ENCODE measurements at regions not wholly inside any gene's neighbourhood (a gene's known extent, or its start where the extent isn't known, plus 50 kb on each side); places are given as distances from the start of the nearest gene placed in this dataset.

- H3K4me3 ChIP-seq (ENCODE audit: low read depth, low read length), result no peak overlapping the region
- DNase-seq (ENCODE audit: low read depth), result no peak
- no peak for TF ChIP-seq CTCF (IDR thresholded peaks at IDR 0.05; ENCODE audit: insufficient read depth, low read length)
These were observed 1145.1 kb downstream of the FLRT2 start for GRCh38 chr14:86675059-86675458.

GRCh38 chr14:86673523-86673969 is 1143.6 kb downstream of the FLRT2 start:
- no peak overlapping the region for H3K4me3 ChIP-seq (ENCODE audit: low read depth, low read length)
- no peak for DNase-seq (ENCODE audit: low read depth)
- TF ChIP-seq CTCF (IDR thresholded peaks at IDR 0.05; ENCODE audit: insufficient read depth, low read length), result no peak

DNA sequence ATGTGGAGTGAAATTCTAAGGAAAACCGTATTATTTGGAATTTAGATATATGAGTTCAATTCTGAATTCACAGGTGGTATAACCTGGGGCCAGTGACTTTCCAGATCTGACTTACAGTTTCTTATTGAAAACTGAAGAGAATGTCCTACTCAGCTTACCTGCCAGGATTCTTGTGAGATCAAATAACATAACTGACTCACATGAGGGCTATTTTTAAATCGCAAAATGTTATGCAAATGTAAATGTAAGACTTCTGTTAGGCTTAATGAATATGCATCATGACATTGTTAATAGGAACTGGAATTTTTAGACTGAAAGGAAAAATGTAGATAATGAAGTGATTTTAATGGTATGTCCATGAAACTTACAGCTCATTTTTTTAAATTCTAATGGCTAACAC is 1142.1 kb downstream of the FLRT2 start:
- TF ChIP-seq CTCF (IDR thresholded peaks at IDR 0.05; ENCODE audit: insufficient read depth, low read length), result no peak
- DNase-seq (ENCODE audit: low read depth), result no peak
- no peak overlapping the region for H3K4me3 ChIP-seq (ENCODE audit: low read depth, low read length)

GRCh38 chr14:86665975-86666374 is 1136.0 kb downstream of the FLRT2 start:
- H3K4me3 ChIP-seq (ENCODE audit: low read depth, low read length), result no peak overlapping the region
- no peak for TF ChIP-seq CTCF (IDR thresholded peaks at IDR 0.05; ENCODE audit: insufficient read depth, low read length)
- DNase-seq (ENCODE audit: low read depth), result no peak

DNA sequence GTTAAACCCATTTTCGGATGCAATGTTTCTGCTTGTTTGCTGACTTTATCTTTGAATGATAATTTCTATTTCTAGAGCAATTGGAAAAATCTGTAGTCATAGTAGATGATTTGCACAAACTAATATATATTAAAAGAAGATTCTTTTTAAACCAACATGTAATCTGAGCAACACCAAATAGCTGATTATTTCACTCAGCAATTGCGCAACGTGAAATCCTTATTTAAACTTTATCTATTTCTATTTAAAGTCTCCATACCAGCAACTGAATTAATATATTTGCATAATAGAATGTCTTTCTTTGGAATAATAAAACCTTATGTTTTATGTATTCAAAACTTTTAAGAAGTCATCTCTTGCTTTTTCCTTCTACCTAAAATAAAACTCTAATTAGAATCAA is 1132.4 kb downstream of the FLRT2 start:
- TF ChIP-seq CTCF (IDR thresholded peaks at IDR 0.05; ENCODE audit: insufficient read depth, low read length), result no peak
- DNase-seq (ENCODE audit: low read depth), result no peak
- H3K4me3 ChIP-seq (ENCODE audit: low read depth, low read length), result no peak overlapping the region

GRCh38 chr14:86654558-86655184 is 1124.7 kb downstream of the FLRT2 start:
- H3K4me3 ChIP-seq (ENCODE audit: low read depth, low read length), result no peak overlapping the region
- peak; percentile 27 for DNase-seq (ENCODE audit: low read depth)
- TF ChIP-seq CTCF (IDR thresholded peaks at IDR 0.05; ENCODE audit: insufficient read depth, low read length), result peak; percentile 23

GRCh38 chr14:86652526-86652925 is 1122.6 kb downstream of the FLRT2 start:
- no peak for TF ChIP-seq CTCF (IDR thresholded peaks at IDR 0.05; ENCODE audit: insufficient read depth, low read length)
- no peak for DNase-seq (ENCODE audit: low read depth)
- no peak overlapping the region for H3K4me3 ChIP-seq (ENCODE audit: low read depth, low read length)
